WERI-Rb-1 (cell line): ENCODE measurements at regions not wholly inside any gene's neighbourhood (a gene's known extent, or its start where the extent isn't known, plus 50 kb on each side); places are given as distances from the start of the nearest gene placed in this dataset.

Source experiments
- DNase-seq: peaks from one replicate; pipeline ENCODE4 v3.0.0-alpha.2; 2020
- H3K27ac ChIP-seq: fragments of 250-450 bp; sonication (Bioruptor Pico); 2 replicates; pipeline ENCODE4 v1.5.1; 2020; ENCODE audit warnings: mild to moderate bottlenecking, moderate library complexity
- H3K27me3 ChIP-seq: fragments of 250-450 bp; sonication (Bioruptor Pico); 2 replicates; pipeline ENCODE4 v1.5.1; 2021; ENCODE audit warnings: mild to moderate bottlenecking, low read depth, moderate library complexity; ENCODE audit not compliant: insufficient read depth, severe bottlenecking
- H3K36me3 ChIP-seq: fragments of 250-450 bp; sonication (Bioruptor Pico); 2 replicates; pipeline ENCODE4 v1.5.1; 2020; ENCODE audit warnings: mild to moderate bottlenecking, moderate library complexity
- H3K4me3 ChIP-seq: 2 replicates; pipeline ENCODE4 v1.5.1; 2011; ENCODE audit warnings: low read depth, mild to moderate bottlenecking, control low read depth, low read length
- H3K9me3 ChIP-seq: fragments of 250-450 bp; sonication (Bioruptor Pico); 2 replicates; pipeline ENCODE4 v1.5.1; 2021; ENCODE audit warnings: mild to moderate bottlenecking, moderate library complexity; ENCODE audit not compliant: severe bottlenecking
- TF ChIP-seq, protein P1 (sequence below): IDR thresholded peaks from 2 replicates; pipeline ENCODE4 v1.5.1; 2011; ENCODE audit warnings: low read depth, mild to moderate bottlenecking, control low read depth, inconsistent platforms, low read length

DNA sequence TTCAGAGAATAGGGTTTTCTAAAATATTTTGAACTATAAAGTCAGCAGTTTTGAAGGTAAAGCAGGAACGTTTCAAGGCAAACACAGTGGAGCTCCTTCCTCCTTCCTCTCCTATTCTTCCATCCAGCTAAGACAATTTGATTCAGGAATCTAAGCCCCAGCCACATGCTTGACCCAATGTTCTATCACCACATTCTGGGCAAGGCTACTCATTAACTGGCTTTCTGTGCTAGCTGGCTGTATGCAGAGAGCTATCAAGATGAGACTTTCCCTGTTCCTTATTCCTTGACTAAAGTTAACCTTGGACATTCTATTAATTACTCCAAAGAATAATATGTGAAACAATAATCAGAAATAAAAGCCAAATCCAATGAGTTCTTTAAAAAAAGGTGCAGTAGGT lies 266.9 kb downstream of the NOVA1 start:
- DNase-seq: no peak
- peaks cover 3% of the 10 kb centered on the region for H3K27me3 ChIP-seq
- H3K36me3 ChIP-seq: no peaks in the 10 kb centered on the region
- TF ChIP-seq, protein P1, sequence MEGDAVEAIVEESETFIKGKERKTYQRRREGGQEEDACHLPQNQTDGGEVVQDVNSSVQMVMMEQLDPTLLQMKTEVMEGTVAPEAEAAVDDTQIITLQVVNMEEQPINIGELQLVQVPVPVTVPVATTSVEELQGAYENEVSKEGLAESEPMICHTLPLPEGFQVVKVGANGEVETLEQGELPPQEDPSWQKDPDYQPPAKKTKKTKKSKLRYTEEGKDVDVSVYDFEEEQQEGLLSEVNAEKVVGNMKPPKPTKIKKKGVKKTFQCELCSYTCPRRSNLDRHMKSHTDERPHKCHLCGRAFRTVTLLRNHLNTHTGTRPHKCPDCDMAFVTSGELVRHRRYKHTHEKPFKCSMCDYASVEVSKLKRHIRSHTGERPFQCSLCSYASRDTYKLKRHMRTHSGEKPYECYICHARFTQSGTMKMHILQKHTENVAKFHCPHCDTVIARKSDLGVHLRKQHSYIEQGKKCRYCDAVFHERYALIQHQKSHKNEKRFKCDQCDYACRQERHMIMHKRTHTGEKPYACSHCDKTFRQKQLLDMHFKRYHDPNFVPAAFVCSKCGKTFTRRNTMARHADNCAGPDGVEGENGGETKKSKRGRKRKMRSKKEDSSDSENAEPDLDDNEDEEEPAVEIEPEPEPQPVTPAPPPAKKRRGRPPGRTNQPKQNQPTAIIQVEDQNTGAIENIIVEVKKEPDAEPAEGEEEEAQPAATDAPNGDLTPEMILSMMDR: no peak
- H3K27ac ChIP-seq: no peak overlapping the region
- H3K4me3 ChIP-seq: no peak overlapping the region
- no peaks in the 10 kb centered on the region for H3K9me3 ChIP-seq

DNA sequence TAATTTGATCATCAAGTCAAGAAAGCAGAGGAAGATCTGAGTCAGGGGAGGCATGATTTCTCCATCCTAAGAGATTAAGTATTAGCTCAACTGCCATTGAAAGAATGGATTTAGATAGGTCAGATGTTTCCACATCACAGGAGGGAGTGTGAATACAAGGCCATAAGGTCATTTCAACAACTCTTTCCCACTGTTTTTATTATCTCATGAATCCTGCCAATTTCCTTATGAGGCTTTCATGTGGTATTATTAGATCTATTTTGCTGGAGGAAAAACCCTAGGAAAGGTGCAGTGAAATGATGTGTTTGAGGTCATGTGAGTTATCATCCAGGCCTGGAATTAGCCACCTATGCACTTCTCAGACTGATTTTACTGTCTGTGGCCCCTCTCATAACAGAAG lies 269.0 kb downstream of the NOVA1 start:
- H3K9me3 ChIP-seq: no peaks in the 10 kb centered on the region
- no peak for DNase-seq
- H3K27ac ChIP-seq: no peak overlapping the region
- TF ChIP-seq, protein P1: no peak
- H3K4me3 ChIP-seq: no peak overlapping the region
- no peaks in the 10 kb centered on the region for H3K36me3 ChIP-seq
- no peaks in the 10 kb centered on the region for H3K27me3 ChIP-seq

GRCh38 chr14:26323869-26324268 lies 274.0 kb downstream of the NOVA1 start:
- Histone ChIP-seq H3K9me3 (no peaks in the 10 kb centered on the region), H3K27ac (no peak overlapping the region), H3K27me3 (no peaks in the 10 kb centered on the region), H3K4me3 (no peak overlapping the region), H3K36me3 (no peaks in the 10 kb centered on the region)
- TF ChIP-seq, protein P1: no peak
- DNase-seq: no peak

DNA sequence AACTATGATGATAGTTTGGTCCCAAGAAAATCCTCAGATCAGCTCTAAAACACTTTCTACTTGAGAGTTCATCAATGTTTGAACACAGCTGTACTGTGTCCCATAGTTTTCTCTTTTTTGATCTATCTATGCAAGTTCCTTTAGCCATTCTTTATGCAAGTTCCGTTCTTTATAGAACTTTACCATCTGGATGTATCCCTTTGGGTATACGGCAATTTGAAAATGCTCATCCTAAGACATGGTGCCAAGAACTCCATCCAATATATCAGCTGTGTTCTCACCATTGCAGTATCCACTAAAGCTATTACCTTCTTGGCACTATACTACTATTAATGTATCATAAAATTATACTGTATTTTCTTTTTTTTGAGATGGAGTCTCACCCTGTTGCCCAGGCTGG lies 276.9 kb downstream of the NOVA1 start:
- DNase-seq: no peak
- TF ChIP-seq, protein P1: no peak
- Histone ChIP-seq H3K4me3 (no peak overlapping the region), H3K9me3 (no peaks in the 10 kb centered on the region), H3K27me3 (no peaks in the 10 kb centered on the region), H3K36me3 (no peaks in the 10 kb centered on the region), H3K27ac (no peak overlapping the region)

- Histone ChIP-seq H3K4me3 (no peak overlapping the region), H3K9me3 (no peaks in the 10 kb centered on the region), H3K27me3 (no peaks in the 10 kb centered on the region), H3K27ac (no peak overlapping the region), H3K36me3 (no peaks in the 10 kb centered on the region)
- no peak for DNase-seq
- TF ChIP-seq, protein P1: no peak
These were observed 278.5 kb downstream of the NOVA1 start for GRCh38 chr14:26319139-26319864.

GRCh38 chr14:26304056-26304455 lies 293.8 kb downstream of the NOVA1 start:
- H3K4me3 ChIP-seq: no peak overlapping the region
- H3K36me3 ChIP-seq: no peaks in the 10 kb centered on the region
- peaks cover 3% of the 10 kb centered on the region for H3K27me3 ChIP-seq
- no peaks in the 10 kb centered on the region for H3K9me3 ChIP-seq
- TF ChIP-seq, protein P1: no peak
- DNase-seq: no peak
- no peak overlapping the region for H3K27ac ChIP-seq
